HCT116 (cell line): ENCODE measurements at regions not wholly inside any gene's neighbourhood (a gene's known extent, or its start where the extent isn't known, plus 50 kb on each side); places are given as distances from the start of the nearest gene placed in this dataset.

ENCODE experiments used
- ATAC-seq: fragments of 200-7000 bp; cut with Tn5 transposase; 2 replicates; pipeline ENCODE4 v1.9.1; 2020; ENCODE audit warnings: mild to moderate bottlenecking, moderate library complexity
- BruUV-seq: library from RNA; stranded (reverse); fragments of 400-500 nt; replicated peaks from 2 replicates; lab custom pipeline; 2021; lab: Mats Ljungman, UMichigan
- CTCF ChIA-PET: fragments of 300-600 bp; sonication (Branson Sonifier 250); formaldehyde crosslinking; loops from one replicate; lab custom pipeline; 2021; ENCODE audit warnings: antibody characterized with exemption; lab: Charles Lee
- POLR2A ChIA-PET: fragments of 300-600, 350-600 bp; sonication (Branson Sonifier 250); formaldehyde crosslinking; loops from one replicate; lab custom pipeline; 2021; ENCODE audit warnings: antibody characterized with exemption; lab: Charles Lee
- RAD21 ChIA-PET, 2 experiments: fragments of 300-600 bp; sonication (Branson Sonifier 250); formaldehyde crosslinking; loops; one replicate each; lab custom pipeline; 2023; ENCODE audit warnings: low total read pairs in 2 of 2; ENCODE audit not compliant: uncharacterized antibody in 2 of 2, unreplicated experiment in 2 of 2, low non-redundant PET in 1 of 2; lab: Charles Lee
- DNase-seq: peaks from one replicate; pipeline ENCODE4 v3.0.0-alpha.2; 2010; ENCODE audit warnings: low read depth, low spot score
- H2AFZ ChIP-seq: fragments of 200-600 bp; shearing (Covaris generic), sonication (generic); 2 replicates; pipeline ENCODE4 v1.6.1; 2017; ENCODE audit warnings: low read depth, mixed run types, mixed read lengths, antibody characterized with exemption, low read length; ENCODE audit not compliant: poor library complexity, severe bottlenecking
- H3K27ac ChIP-seq: 2 replicates; pipeline ENCODE4 v1.5.1; 2012; ENCODE audit warnings: low read depth, low read length
- H3K27me3 ChIP-seq: fragments of 200-600 bp; sonication (generic); 2 replicates; pipeline ENCODE4 v1.6.1; 2016; ENCODE audit warnings: mixed run types, low read length, mixed read lengths; ENCODE audit not compliant: insufficient read depth
- H3K36me3 ChIP-seq, 2 experiments: fragments of 200-500 bp in 1 of 2; fragments of 200-600 bp in 1 of 2; sonication (Bioruptor generic) in 1 of 2; sonication (generic) in 1 of 2; 2 replicates each; pipeline versions ENCODE4 v1.5.1 to v1.6.1; 2014 to 2016; ENCODE audit warnings: low read length in 2 of 2, inconsistent platforms in 1 of 2, mixed read lengths in 1 of 2, mixed run types in 1 of 2; ENCODE audit not compliant: insufficient read depth in 2 of 2, control insufficient read depth in 1 of 2
- H3K4me1 ChIP-seq, 2 experiments: fragments of 200-600 bp in 1 of 2; sonication (generic) in 1 of 2; 2 replicates each; pipeline versions ENCODE4 v1.5.1 to v1.6.1; 2012 to 2017; ENCODE audit warnings: low read length in 2 of 2, inconsistent platforms in 1 of 2, mild to moderate bottlenecking in 1 of 2, mixed read lengths in 1 of 2, mixed run types in 1 of 2, moderate library complexity in 1 of 2; ENCODE audit not compliant: insufficient read depth in 2 of 2, control insufficient read depth in 1 of 2
- H3K4me2 ChIP-seq: fragments of 200-600 bp; sonication (generic); 2 replicates; pipeline ENCODE4 v1.6.1; 2017; ENCODE audit warnings: mixed run types, low read length, mixed read lengths
- H3K4me3 ChIP-seq, 2 experiments: fragments of 200-600 bp in 1 of 2; sonication (generic) in 1 of 2; replicated peaks in 1 of 2; 2 replicates each; pipeline ENCODE4 v1.5.1; 2011 to 2016; ENCODE audit warnings: low read length in 2 of 2, control low read depth in 1 of 2, low read depth in 1 of 2, mild to moderate bottlenecking in 1 of 2, mixed read lengths in 1 of 2, mixed run types in 1 of 2
- H3K79me2 ChIP-seq: fragments of 200-600 bp; sonication (generic); 2 replicates; pipeline ENCODE4 v1.6.1; 2017; ENCODE audit warnings: mild to moderate bottlenecking, mixed run types, low read length, moderate library complexity, mixed read lengths; ENCODE audit not compliant: insufficient read depth
- H3K9ac ChIP-seq: fragments of 200-600 bp; sonication (generic); 2 replicates; pipeline ENCODE4 v1.6.1; 2016; ENCODE audit warnings: low read length, mixed read lengths
- H3K9me2 ChIP-seq: fragments of 200-600 bp; sonication (generic), shearing (Covaris generic); 2 replicates; pipeline ENCODE4 v1.6.1; 2017; ENCODE audit warnings: mixed run types, mild to moderate bottlenecking, moderate library complexity; ENCODE audit not compliant: insufficient read depth
- H3K9me3 ChIP-seq, 2 experiments: fragments of 200-500 bp in 1 of 2; fragments of 200-600 bp in 1 of 2; sonication (Bioruptor generic) in 1 of 2; sonication (generic) in 1 of 2; 2 replicates each; pipeline ENCODE4 v1.6.1; 2014 to 2017; ENCODE audit warnings: low read length in 2 of 2, mixed read lengths in 2 of 2, inconsistent platforms in 1 of 2, low read depth in 1 of 2, mild to moderate bottlenecking in 1 of 2, mixed run types in 1 of 2, moderate library complexity in 1 of 2; ENCODE audit not compliant: control insufficient read depth in 1 of 2, insufficient read depth in 1 of 2
- H4K20me1 ChIP-seq: fragments of 200-600 bp; sonication (generic), shearing (Covaris generic); 2 replicates; pipeline ENCODE4 v1.6.1; 2017; ENCODE audit warnings: mixed run types, mild to moderate bottlenecking, moderate library complexity; ENCODE audit not compliant: insufficient read depth
- ATF3 ChIP-seq: IDR thresholded peaks from 2 replicates; pipeline ENCODE4 v1.6.1; 2012
- CBX3 ChIP-seq: IDR thresholded peaks from 2 replicates; pipeline ENCODE4 v1.6.1; 2012; ENCODE audit warnings: low read depth
- CTCF ChIP-seq, 3 experiments: fragments of 200-600 bp in 1 of 3; sonication (generic) in 1 of 3; IDR thresholded peaks in 2 of 3; conservative IDR thresholded peaks in 1 of 3; 2 replicates each; pipeline ENCODE4 v1.5.1; 2012 to 2017; ENCODE audit warnings: low read depth in 2 of 3, low read length in 2 of 3, antibody characterized with exemption in 1 of 3, borderline replicate concordance in 1 of 3, control low read depth in 1 of 3, mild to moderate bottlenecking in 1 of 3, mixed read lengths in 1 of 3, mixed run types in 1 of 3, moderate library complexity in 1 of 3; ENCODE audit not compliant: insufficient read depth in 1 of 3
- EGR1 ChIP-seq: IDR thresholded peaks from 2 replicates; pipeline ENCODE4 v1.6.1; 2012; ENCODE audit warnings: low read depth
- ELF1 ChIP-seq: IDR thresholded peaks from 2 replicates; pipeline ENCODE4 v1.6.1; 2012; ENCODE audit warnings: low read depth, borderline replicate concordance
- EZH2 ChIP-seq: fragments of 200-600 bp; sonication (generic); IDR thresholded peaks from 2 replicates; pipeline ENCODE4 v1.6.1; 2017; ENCODE audit warnings: antibody characterized with exemption, mixed run types
- EZH2phosphoT487 ChIP-seq: fragments of 200-600 bp; IDR thresholded peaks from 2 replicates; pipeline ENCODE4 v1.6.1; 2018; ENCODE audit warnings: antibody characterized with exemption, borderline replicate concordance
- FOSL1 ChIP-seq: IDR thresholded peaks from 2 replicates; pipeline ENCODE4 v1.6.1; 2012; ENCODE audit warnings: low read depth
- JUND ChIP-seq: IDR thresholded peaks from 2 replicates; pipeline ENCODE4 v1.6.1; 2012
- MAX ChIP-seq: IDR thresholded peaks from 2 replicates; pipeline ENCODE4 v1.6.1; 2012
- POLR2AphosphoS5 ChIP-seq: IDR thresholded peaks from 2 replicates; pipeline ENCODE4 v1.6.1; 2011; ENCODE audit warnings: mild to moderate bottlenecking, low read depth, low read length, moderate library complexity
- RAD21 ChIP-seq: IDR thresholded peaks from 2 replicates; pipeline ENCODE4 v1.6.1; 2012; ENCODE audit warnings: low read depth, mild to moderate bottlenecking
- REST ChIP-seq: IDR thresholded peaks from 2 replicates; pipeline ENCODE4 v1.6.1; 2012; ENCODE audit warnings: low read depth
- SIN3A ChIP-seq: IDR thresholded peaks from 2 replicates; pipeline ENCODE4 v1.6.1; 2012; ENCODE audit warnings: low read depth
- SP1 ChIP-seq: IDR thresholded peaks from 2 replicates; pipeline ENCODE4 v1.6.1; 2012; ENCODE audit warnings: low read depth
- YY1 ChIP-seq: IDR thresholded peaks from 2 replicates; pipeline ENCODE4 v1.6.1; 2011; ENCODE audit warnings: low read length, low read depth, moderate library complexity, mild to moderate bottlenecking; ENCODE audit not compliant: insufficient replicate concordance; ENCODE audit errors: extremely low read depth
- intact Hi-C: fragments of 100-400 bp; cut with micrococcal nuclease; formaldehyde crosslinking; loops from 2 replicates; pipeline ENCODE4 v1.10.0; 2022

GRCh38 chr2:173843526-173843925, 121.6 kb downstream of the SP3 start:
- POLR2A ChIA-PET: no interaction called here
- H3K9ac ChIP-seq: no peak overlapping the region

GRCh38 chr2:173851141-173851641, 114.0 kb downstream of the SP3 start:
- Histone ChIP-seq H3K79me2 (no peaks in the 10 kb centered on the region), H3K27ac (no peak overlapping the region), H3K9me3 (no peaks in the 10 kb centered on the region), H3K9me2 (no peaks in the 10 kb centered on the region), H2AFZ (no peak overlapping the region), H3K36me3 (no peaks in the 10 kb centered on the region), H3K9ac (no peak overlapping the region), H4K20me1 (no peaks in the 10 kb centered on the region), H3K4me3 (no peak overlapping the region), H3K27me3 (no peaks in the 10 kb centered on the region), H3K4me1 (0 out of 4 replicates have a peak, but pooled peaks cover 2 to 5% of the 10 kb centered on the region in 2 experiments), H3K4me2 (no peak overlapping the region)
- RAD21 ChIA-PET: no interaction called here
- CTCF ChIA-PET: no interaction called here
- ATAC-seq (no peak), DNase-seq (no peak)
- intact Hi-C loops: no loop called here
- POLR2A ChIA-PET: no interaction called here
- no TSS peak for BruUV-seq
- no peak for TF ChIP-seq ELF1
- TF ChIP-seq CTCF (IDR thresholded peaks at IDR 0.05 in 2 of 3, conservative IDR thresholded peaks at IDR 0.05 in 1 of 3; ENCODE audit: borderline replicate concordance in 1 of 3, insufficient read depth in 1 of 3, low read depth in 2 of 3, low read length in 2 of 3): no peak
- TF ChIP-seq FOSL1: no peak
- no peak for TF ChIP-seq JUND
- no peak for TF ChIP-seq POLR2AphosphoS5
- no peak for TF ChIP-seq RAD21
- no peak for TF ChIP-seq REST
- no peak for TF ChIP-seq EZH2
- no peak for TF ChIP-seq EGR1
- no peak for TF ChIP-seq EZH2phosphoT487
- TF ChIP-seq SP1: no peak
- TF ChIP-seq YY1: no peak
- TF ChIP-seq MAX: no peak

More at GRCh38 chr2:173843526-173843925, 121.6 kb downstream of the SP3 start:
- no peak for TF ChIP-seq CBX3
- TF ChIP-seq ATF3: no peak
- no peak for TF ChIP-seq RAD21
- TF ChIP-seq ELF1: no peak
- no peak for TF ChIP-seq SIN3A
- TF ChIP-seq, all 23 proteins: peak for 0
- no peak for DNase-seq
- Histone ChIP-seq H3K4me2 (no peak overlapping the region), H4K20me1 (no peaks in the 10 kb centered on the region), H3K9me2 (no peaks in the 10 kb centered on the region), H2AFZ (no peak overlapping the region), H3K27ac (no peak overlapping the region), H3K36me3 (no peaks in the 10 kb centered on the region), H3K27me3 (no peaks in the 10 kb centered on the region), H3K4me3 (no peak overlapping the region), H3K9me3 (no peaks in the 10 kb centered on the region), H3K79me2 (no peaks in the 10 kb centered on the region), H3K4me1 (no peaks in the 10 kb centered on the region)
- intact Hi-C loops: no loop called here
- CTCF ChIA-PET: no interaction called here
- BruUV-seq: no TSS peak
- ATAC-seq: no peak
- RAD21 ChIA-PET: no interaction called here
